GM12891 (cell line): ENCODE measurements at regions not wholly inside any gene's neighbourhood (a gene's known extent, or its start where the extent isn't known, plus 50 kb on each side); places are given as distances from the start of the nearest gene placed in this dataset.
A peak's percentile ranks its signal among the peaks of the same experiment; 100 is the strongest.
"Not testable (repeated sequence)": the region's sequence is repeated elsewhere in the genome, so short reads cannot be mapped to it uniquely, and the experiment has no call there.

ENCODE experiments used
- DNase-seq: peaks from one replicate; pipeline ENCODE4 v3.0.0; 2011; ENCODE audit warnings: low spot score; ENCODE audit not compliant: insufficient read length
- FAIRE-seq: peaks from 2 replicates; lab custom pipeline; 2011; peaks lifted over from hg19 to GRCh38; lab: Jason Lieb, UNC
- PAX5 ChIP-seq: IDR thresholded peaks from 2 replicates; pipeline ENCODE4 v1.6.1; 2011; ENCODE audit warnings: low read length, moderate library complexity, mild to moderate bottlenecking; ENCODE audit not compliant: insufficient read depth, severe bottlenecking
- POLR2A ChIP-seq: IDR thresholded peaks from 2 replicates; pipeline ENCODE4 v1.6.1; 2011; ENCODE audit warnings: low read depth, low read length, control low read depth
- POLR2AphosphoS5 ChIP-seq: IDR thresholded peaks from 2 replicates; pipeline ENCODE4 v1.6.1; 2011; ENCODE audit warnings: low read depth, low read length, control low read depth
- POU2F2 ChIP-seq: IDR thresholded peaks from 2 replicates; pipeline ENCODE4 v1.6.1; 2011; ENCODE audit warnings: low read depth, mild to moderate bottlenecking, control low read depth, low read length, moderate library complexity
- SPI1 ChIP-seq: IDR thresholded peaks from 2 replicates; pipeline ENCODE4 v1.6.1; 2011; ENCODE audit warnings: low read depth, low read length, control low read depth
- TAF1 ChIP-seq: IDR thresholded peaks from 2 replicates; pipeline ENCODE4 v1.6.1; 2011; ENCODE audit warnings: low read depth, low read length, control low read depth

DNA sequence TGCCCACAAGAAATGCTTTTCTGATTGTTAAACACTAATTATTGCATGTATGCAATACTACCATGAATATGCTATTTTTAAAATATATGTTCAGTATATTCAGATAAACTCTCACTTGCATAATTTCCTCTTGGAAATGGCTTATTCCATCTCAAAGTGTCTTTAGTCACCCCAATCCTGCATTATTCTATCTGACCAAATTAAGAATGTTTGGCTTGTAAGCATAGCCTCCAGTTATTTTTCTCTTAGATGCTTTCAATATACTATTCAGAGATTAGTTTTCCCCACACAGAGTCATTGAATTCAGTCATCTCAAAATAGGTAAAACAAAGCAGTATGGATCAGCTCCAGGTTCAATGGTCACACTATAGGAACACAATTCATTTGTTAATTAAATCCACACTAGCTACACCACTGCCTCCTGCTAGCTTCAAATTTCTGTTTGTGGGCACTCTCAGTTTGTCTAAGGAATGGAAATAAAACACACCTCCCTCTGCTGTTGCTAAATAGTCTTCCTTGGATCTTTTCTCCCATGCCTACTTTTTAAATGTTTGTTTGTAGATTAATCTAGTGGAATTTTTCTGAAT, 134.6 kb upstream of the TBCA start:
- no peak for DNase-seq
- TF ChIP-seq TAF1 = no peak
- TF ChIP-seq POLR2A = no peak
- TF ChIP-seq POLR2AphosphoS5 = no peak
- TF ChIP-seq SPI1 = no peak
- TF ChIP-seq POU2F2 = no peak
- no peak for TF ChIP-seq PAX5
- FAIRE-seq = no peak

DNA sequence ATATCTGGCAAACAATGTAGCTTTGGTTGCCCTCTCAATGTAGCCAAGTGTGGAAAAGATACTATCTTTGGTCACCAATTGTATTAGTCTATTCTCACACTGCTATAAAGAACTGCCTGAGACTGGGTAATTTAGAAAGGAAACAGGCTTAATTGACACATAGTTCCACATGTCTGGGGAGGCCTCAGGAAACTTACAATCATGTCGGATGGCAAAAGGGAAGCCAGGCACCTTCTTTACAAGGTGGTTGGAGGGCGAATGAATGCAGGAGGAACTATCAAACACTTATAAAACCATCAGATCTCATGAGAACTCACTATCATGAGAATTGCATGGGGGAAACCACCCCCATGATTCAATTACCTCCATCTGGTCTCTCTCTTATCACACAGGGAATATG, 133.1 kb upstream of the TBCA start:
- TF ChIP-seq POLR2A (no peak), POU2F2 (no peak), POLR2AphosphoS5 (no peak), PAX5 (no peak), TAF1 (no peak)
- DNase-seq (no peak), FAIRE-seq (no peak)

DNA sequence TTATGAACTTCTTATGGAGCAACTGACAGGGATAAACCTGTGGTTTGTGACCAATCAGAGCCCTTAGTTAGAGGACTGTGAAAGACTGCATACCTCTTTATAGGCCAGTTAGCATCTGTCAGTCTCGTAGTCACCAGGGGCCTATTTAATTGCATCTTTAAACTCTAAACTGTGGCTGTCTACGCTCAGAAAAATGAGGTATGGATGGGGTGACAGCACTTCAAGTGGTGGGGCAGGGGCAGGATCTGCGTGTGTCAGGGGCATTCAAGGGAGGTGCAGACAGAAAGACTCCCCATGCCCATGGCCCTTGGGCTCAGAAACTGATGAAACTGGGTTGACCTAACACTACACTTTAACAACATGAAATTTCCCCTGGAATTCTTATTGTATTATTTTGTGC, 132.6 kb upstream of the TBCA start:
- no peak for FAIRE-seq
- no peak for TF ChIP-seq SPI1
- TF ChIP-seq POLR2AphosphoS5 = no peak
- no peak for TF ChIP-seq TAF1
- no peak for TF ChIP-seq POU2F2
- no peak for TF ChIP-seq POLR2A
- no peak for TF ChIP-seq PAX5
- DNase-seq = no peak

DNA sequence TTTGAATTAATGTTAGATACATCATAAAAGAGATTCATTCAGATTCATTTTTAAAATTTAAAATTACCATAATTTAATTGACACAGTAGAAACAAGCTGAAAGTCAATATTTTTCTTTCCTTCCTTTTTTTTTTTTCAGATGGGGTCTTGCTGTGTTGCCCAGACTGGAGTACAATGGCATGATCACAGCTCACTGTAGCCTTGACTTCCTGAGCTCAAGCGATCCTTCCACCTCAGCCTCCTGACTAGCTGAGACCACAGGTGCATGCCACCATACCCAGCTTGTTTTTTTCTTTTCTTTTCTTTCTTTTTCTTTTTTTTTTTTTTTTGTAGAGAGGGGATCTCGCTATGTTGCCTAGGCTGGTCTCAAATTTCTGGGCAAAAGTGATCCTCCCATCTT, 131.6 kb upstream of the TBCA start:
- no peak for FAIRE-seq
- no peak for TF ChIP-seq POLR2AphosphoS5
- TF ChIP-seq POLR2A = no peak
- TF ChIP-seq POU2F2 = no peak
- TF ChIP-seq TAF1 = no peak
- no peak for TF ChIP-seq PAX5
- no peak for TF ChIP-seq SPI1
- no peak for DNase-seq

DNA sequence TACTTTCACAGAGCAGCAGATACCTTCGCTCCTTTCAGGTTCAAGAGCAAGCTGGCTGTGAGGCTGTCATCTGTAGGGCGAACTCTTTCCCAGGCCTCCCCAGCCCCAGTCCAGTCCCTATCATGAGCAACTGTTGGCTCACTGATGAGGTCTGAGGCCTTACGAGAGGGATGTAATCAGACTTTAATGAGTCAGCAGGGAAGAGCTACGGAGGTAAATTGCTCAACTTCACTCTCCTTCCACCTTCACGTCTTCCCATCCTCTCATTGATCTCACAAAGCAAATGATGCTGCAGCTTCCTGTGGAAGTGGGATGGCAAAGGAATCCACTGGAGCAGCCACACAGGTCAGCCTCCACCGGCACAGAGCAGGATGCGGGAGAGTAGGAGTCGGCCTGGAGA, 130.7 kb upstream of the TBCA start:
- TF ChIP-seq SPI1 (no peak), PAX5 (no peak), POLR2AphosphoS5 (no peak), TAF1 (no peak), POLR2A (no peak), POU2F2 (no peak)
- FAIRE-seq (no peak), DNase-seq (no peak)

DNA sequence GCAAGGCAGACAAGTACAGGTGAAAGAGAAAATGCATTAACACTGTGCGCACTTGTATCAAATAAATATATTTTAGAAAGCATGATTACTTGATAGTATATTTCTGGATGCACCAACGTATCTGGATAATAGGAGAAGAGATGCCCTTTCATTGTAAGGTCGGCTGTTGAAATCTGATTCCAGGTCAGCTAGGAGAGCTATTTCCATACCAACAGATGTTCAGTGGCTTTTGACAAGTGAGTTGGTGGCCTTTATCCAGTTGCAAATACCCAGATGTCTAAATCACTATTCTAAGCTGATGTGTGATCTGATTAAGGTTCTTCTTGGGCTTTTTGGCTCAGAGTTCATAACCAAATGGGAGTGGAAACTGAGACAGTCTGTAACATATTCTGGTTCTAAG, 128.2 kb upstream of the TBCA start:
- TF ChIP-seq POU2F2 = no peak
- TF ChIP-seq TAF1 = no peak
- TF ChIP-seq SPI1 = no peak
- no peak for TF ChIP-seq POLR2AphosphoS5
- no peak for TF ChIP-seq PAX5
- TF ChIP-seq POLR2A = no peak
- no peak for FAIRE-seq
- DNase-seq = no peak

DNA sequence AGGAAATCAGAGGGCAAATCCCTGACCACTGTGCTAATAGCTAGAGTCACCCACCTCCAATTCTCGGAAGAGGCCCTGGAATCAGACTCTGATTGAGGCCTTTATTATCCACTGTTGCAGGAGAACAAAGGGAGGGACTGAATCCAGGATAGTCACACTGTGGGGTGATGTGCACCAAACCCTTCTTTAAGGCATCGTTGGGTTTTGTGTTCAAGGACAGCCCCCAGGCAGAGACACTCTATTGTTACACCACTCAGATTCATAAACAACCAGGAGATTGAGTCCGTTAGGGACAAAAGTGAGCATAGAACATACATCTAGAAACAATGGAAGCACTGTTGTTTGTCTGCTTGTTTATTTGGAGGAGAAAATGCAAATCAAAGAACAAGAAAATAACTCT, 124.6 kb upstream of the TBCA start:
- no peak for TF ChIP-seq TAF1
- FAIRE-seq (no peak), DNase-seq (no peak)

DNA sequence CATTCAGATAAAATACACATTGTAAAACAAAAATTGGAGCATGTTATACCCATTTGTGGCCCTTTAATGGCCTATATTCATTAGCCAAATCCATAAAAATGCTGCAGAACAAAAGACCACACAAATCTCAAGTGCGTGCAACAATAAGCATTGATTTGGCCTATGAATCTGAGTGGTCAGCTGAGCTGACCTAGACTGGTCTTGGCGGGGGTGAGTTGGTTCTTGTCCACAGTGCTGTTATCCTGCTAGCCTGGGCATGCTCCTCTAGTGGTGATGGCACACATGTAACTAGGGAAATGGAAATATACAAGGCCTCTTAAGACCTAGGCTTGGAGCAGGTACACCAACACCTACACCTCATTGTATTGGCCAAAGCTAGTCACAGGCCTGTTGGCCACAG, 122.2 kb upstream of the TBCA start:
- DNase-seq (no peak), FAIRE-seq (peak; percentile 56)
- TF ChIP-seq TAF1 = no peak
- TF ChIP-seq SPI1 = no peak

DNA sequence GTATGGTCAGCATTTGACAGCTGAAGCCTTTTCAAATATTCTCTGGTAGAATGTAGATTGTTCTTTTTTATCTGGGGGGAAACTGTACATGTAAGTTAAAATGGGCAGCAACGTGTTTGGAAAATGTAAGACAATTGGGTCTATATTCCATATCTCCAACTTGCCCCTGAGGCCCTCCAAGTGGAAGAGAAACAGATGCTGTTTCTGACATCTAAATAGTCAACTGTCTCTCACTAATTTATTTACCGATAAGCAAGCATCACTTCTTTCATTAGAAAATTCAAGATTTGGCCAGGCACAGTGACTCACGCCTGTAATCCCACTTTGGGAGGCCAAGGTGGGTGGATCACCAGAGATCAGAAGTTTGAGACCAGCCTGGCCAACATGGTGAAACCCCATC, 120.2 kb upstream of the TBCA start:
- TF ChIP-seq TAF1 (no peak), PAX5 (no peak), SPI1 (no peak), POU2F2 (no peak), POLR2A (no peak), POLR2AphosphoS5 (no peak)
- DNase-seq = no peak
- no peak for FAIRE-seq

DNA sequence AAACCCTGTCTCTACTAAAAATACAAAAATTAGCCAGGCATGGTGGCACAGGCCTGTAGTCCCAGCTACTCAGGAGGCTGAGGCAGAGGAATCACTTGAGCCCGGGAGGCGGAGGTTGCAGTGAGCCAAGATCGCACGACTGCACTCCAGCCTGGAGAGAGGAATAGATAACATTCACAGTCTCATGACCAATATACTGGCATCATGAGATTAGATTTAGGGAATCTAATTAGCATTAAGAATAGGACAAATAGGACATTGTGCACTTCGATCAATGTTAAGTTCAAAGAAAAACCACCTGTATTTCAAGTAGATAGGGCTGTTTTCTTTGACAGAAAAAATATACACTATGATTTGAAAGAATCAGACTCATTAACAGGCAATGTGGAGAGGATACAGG, 118.0 kb upstream of the TBCA start:
- not testable (repeated sequence) for FAIRE-seq, DNase-seq

DNA sequence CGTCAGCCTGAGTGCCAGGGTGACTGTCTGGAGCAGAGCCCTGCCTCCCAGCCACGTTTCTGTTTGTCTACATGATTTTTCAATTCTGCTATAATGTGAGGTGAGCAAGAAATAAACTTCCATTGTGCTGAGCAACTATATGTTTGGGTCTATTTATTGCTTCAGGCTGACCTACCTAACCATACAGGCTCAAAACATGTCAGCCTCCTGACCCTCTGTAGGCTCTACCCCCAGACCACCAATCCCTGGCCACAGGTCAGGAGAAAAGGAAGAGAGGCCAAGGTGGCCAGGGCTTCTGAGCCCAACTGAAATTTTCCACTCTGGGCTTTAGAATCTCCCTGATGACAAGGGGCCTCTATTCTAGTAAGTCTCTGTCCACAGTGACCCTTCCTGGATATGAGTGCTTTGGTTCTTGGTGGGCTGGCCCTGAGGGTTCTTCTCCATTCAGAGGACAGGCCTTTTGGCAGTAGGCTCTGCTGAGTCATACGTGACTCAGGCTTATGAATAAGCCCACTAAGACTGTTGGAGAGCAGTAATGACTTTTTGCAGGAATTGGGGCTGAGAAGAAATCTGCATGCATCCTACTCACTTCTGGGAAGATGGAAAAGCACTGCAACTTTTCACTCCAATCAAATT, 117.2 kb upstream of the TBCA start:
- DNase-seq = no peak
- TF ChIP-seq POU2F2 (no peak), POLR2AphosphoS5 (no peak), SPI1 (no peak), TAF1 (no peak), POLR2A (no peak), PAX5 (no peak)
- FAIRE-seq = no peak
